GM23338 (cell line): ENCODE measurements at regions not wholly inside any gene's neighbourhood (a gene's known extent, or its start where the extent isn't known, plus 50 kb on each side); places are given as distances from the start of the nearest gene placed in this dataset.

ENCODE experiments used
- ATAC-seq: fragments of 200-7000 bp; cut with Tn5 transposase; 3 replicates; pipeline ENCODE4 v1.9.1; 2020
- DNase-seq: peaks from one replicate; pipeline ENCODE4 v3.0.0-alpha.2; 2015; ENCODE audit warnings: low spot score
- H2AFZ ChIP-seq: fragments of 200-600 bp; sonication (generic); 2 replicates; pipeline ENCODE4 v1.8.0; 2016; ENCODE audit warnings: antibody characterized with exemption, mild to moderate bottlenecking, moderate library complexity
- H3F3A ChIP-seq: fragments of 200-600 bp; sonication (generic); replicated peaks from 2 replicates; pipeline ENCODE4 v1.8.0; 2017; ENCODE audit warnings: antibody characterized with exemption, mixed run types, low read depth
- H3K27ac ChIP-seq: fragments of 200-600 bp; sonication (generic); 2 replicates; pipeline ENCODE4 v1.6.1; 2016; ENCODE audit warnings: low read depth
- H3K27me3 ChIP-seq: fragments of 200-600 bp; sonication (generic); 2 replicates; pipeline ENCODE4 v1.8.0; 2016; ENCODE audit warnings: mild to moderate bottlenecking, mixed run types, moderate library complexity; ENCODE audit not compliant: insufficient read depth
- H3K36me3 ChIP-seq: fragments of 200-600 bp; sonication (generic); 2 replicates; pipeline ENCODE4 v1.8.0; 2016; ENCODE audit warnings: mild to moderate bottlenecking; ENCODE audit not compliant: insufficient read depth
- H3K4me1 ChIP-seq: fragments of 200-600 bp; sonication (generic); 2 replicates; pipeline ENCODE4 v1.8.0; 2016; ENCODE audit warnings: mild to moderate bottlenecking, moderate library complexity; ENCODE audit not compliant: insufficient read depth
- H3K4me2 ChIP-seq: fragments of 200-600 bp; sonication (generic); 2 replicates; pipeline ENCODE4 v1.7.1; 2017; ENCODE audit warnings: mixed run types
- H3K4me3 ChIP-seq: fragments of 200-600 bp; sonication (generic); 2 replicates; pipeline ENCODE4 v1.6.1; 2016; ENCODE audit warnings: mixed run types
- H3K79me2 ChIP-seq: fragments of 200-600 bp; sonication (generic); replicated peaks from 2 replicates; pipeline ENCODE4 v1.8.0; 2017; ENCODE audit warnings: mild to moderate bottlenecking; ENCODE audit not compliant: insufficient read depth
- H3K9me2 ChIP-seq: fragments of 200-600 bp; sonication (generic); 2 replicates; pipeline ENCODE4 v1.8.0; 2017; ENCODE audit not compliant: insufficient read depth
- H4K20me1 ChIP-seq: fragments of 200-600 bp; sonication (generic); replicated peaks from 2 replicates; pipeline ENCODE4 v1.8.0; 2017; ENCODE audit warnings: mild to moderate bottlenecking; ENCODE audit not compliant: insufficient read depth
- H3K27ac Mint-ChIP-seq: 2 replicates; pipeline ENCODE4 v1.8.0; 2020; ENCODE audit warnings: inconsistent platforms, mild to moderate bottlenecking, moderate library complexity, mixed read lengths
- H3K27me3 Mint-ChIP-seq: 3 replicates; pipeline ENCODE4 v1.8.0; 2022; ENCODE audit warnings: low read depth, mild to moderate bottlenecking, moderate library complexity, mixed read lengths, inconsistent platforms; ENCODE audit not compliant: insufficient read depth, poor library complexity
- H3K36me3 Mint-ChIP-seq: 3 replicates; pipeline ENCODE4 v1.8.0; 2021; ENCODE audit warnings: low read depth, mild to moderate bottlenecking, inconsistent platforms, moderate library complexity, mixed read lengths
- H3K4me1 Mint-ChIP-seq: 3 replicates; pipeline ENCODE4 v1.8.0; 2020; ENCODE audit warnings: mild to moderate bottlenecking, inconsistent platforms, mixed read lengths
- H3K4me3 Mint-ChIP-seq: 3 replicates; pipeline ENCODE4 v1.8.0; 2021; ENCODE audit warnings: moderate library complexity, mild to moderate bottlenecking, inconsistent platforms, mixed read lengths
- H3K9me3 Mint-ChIP-seq: 3 replicates; pipeline ENCODE4 v1.8.0; 2020; ENCODE audit warnings: moderate library complexity, mild to moderate bottlenecking, inconsistent platforms, mixed read lengths
- CREB1 ChIP-seq: fragments of 250-450 bp; sonication (Bioruptor Pico); IDR thresholded peaks from 2 replicates; pipeline ENCODE4 v1.5.0; 2020; ENCODE audit warnings: low read depth, mild to moderate bottlenecking, moderate library complexity
- CTCF ChIP-seq, 2 experiments: fragments of 200-600 bp in 1 of 2; sonication (generic) in 1 of 2; conservative IDR thresholded peaks; 2 replicates each; pipeline versions ENCODE4 v1.5.1 to v1.6.1; 2016 to 2017; ENCODE audit warnings: antibody characterized with exemption in 2 of 2, low read depth in 2 of 2, mild to moderate bottlenecking in 2 of 2, moderate library complexity in 1 of 2
- ETS1 ChIP-seq: IDR thresholded peaks from 2 replicates; pipeline ENCODE4 v1.6.1; 2016; ENCODE audit warnings: antibody characterized with exemption
- EZH2 ChIP-seq: fragments of 200-600 bp; sonication (generic); IDR thresholded peaks from one replicate; pipeline ENCODE4 v1.8.0; 2017; ENCODE audit warnings: antibody characterized with exemption, mild to moderate bottlenecking, low read depth; ENCODE audit not compliant: unreplicated experiment
- EZH2phosphoT487 ChIP-seq: fragments of 200-600 bp; sonication (generic); IDR thresholded peaks from one replicate; pipeline ENCODE4 v1.8.1; 2018; ENCODE audit warnings: antibody characterized with exemption; ENCODE audit not compliant: unreplicated experiment
- JUNB ChIP-seq: IDR thresholded peaks from one replicate; pipeline ENCODE4 v1.6.1; 2016; ENCODE audit warnings: antibody characterized with exemption; ENCODE audit not compliant: unreplicated experiment
- NANOG ChIP-seq: IDR thresholded peaks from 2 replicates; pipeline ENCODE4 v1.6.1; 2016; ENCODE audit warnings: antibody characterized with exemption, borderline replicate concordance
- POLR2AphosphoS5 ChIP-seq: IDR thresholded peaks from 2 replicates; pipeline ENCODE4 v1.6.1; 2016; ENCODE audit warnings: antibody characterized with exemption, low read depth
- REST ChIP-seq: IDR thresholded peaks from one replicate; pipeline ENCODE4 v1.6.1; 2018; ENCODE audit warnings: antibody characterized with exemption; ENCODE audit not compliant: unreplicated experiment
- STAT1 ChIP-seq: IDR thresholded peaks from one replicate; pipeline ENCODE4 v1.6.1; 2016; ENCODE audit warnings: antibody characterized with exemption; ENCODE audit not compliant: unreplicated experiment
- ZNF114 ChIP-seq: fragments of 250-450 bp; sonication (Bioruptor Pico); IDR thresholded peaks from 2 replicates; pipeline ENCODE4 v1.5.0; 2020; ENCODE audit warnings: mild to moderate bottlenecking, moderate library complexity
- ZNF331 ChIP-seq: fragments of 250-450 bp; sonication (Bioruptor Pico); IDR thresholded peaks from 2 replicates; pipeline ENCODE4 v1.5.0; 2020; ENCODE audit warnings: low read depth, mild to moderate bottlenecking, moderate library complexity
- ZNF462 ChIP-seq: fragments of 250-450 bp; sonication (Bioruptor Pico); IDR thresholded peaks from 2 replicates; pipeline ENCODE4 v1.5.0; 2020; ENCODE audit warnings: mild to moderate bottlenecking, moderate library complexity

GRCh38 chr5:175328687-175329086 lies 115.3 kb downstream of the DRD1 start:
- DNase-seq: no peak
- Mint-ChIP-seq H3K4me1 (peaks cover 16% of the 10 kb centered on the region), H3K27ac (no peak overlapping the region), H3K36me3 (no peaks in the 10 kb centered on the region), H3K27me3 (peaks cover 11% of the 10 kb centered on the region), H3K9me3 (no peaks in the 10 kb centered on the region), H3K4me3 (no peak overlapping the region)
- no peak overlapping the region for H3K4me2 ChIP-seq
- H3F3A ChIP-seq: no peaks in the 10 kb centered on the region
- H3K4me3 ChIP-seq: no peak overlapping the region
- H3K27me3 ChIP-seq: no peaks in the 10 kb centered on the region
- H3K79me2 ChIP-seq: no peaks in the 10 kb centered on the region
- H4K20me1 ChIP-seq: no peaks in the 10 kb centered on the region; the same call in 1 of the 2 replicates
- no peaks in the 10 kb centered on the region for H3K36me3 ChIP-seq
- no peak for ATAC-seq
- no peak for TF ChIP-seq ETS1
- no peak for TF ChIP-seq POLR2AphosphoS5
- no peak for TF ChIP-seq ZNF114
- TF ChIP-seq ZNF462 (CRISPR knock-in tag): no peak
- no peak for TF ChIP-seq JUNB
- no peak for TF ChIP-seq REST
- no peak for TF ChIP-seq ZNF331 (CRISPR knock-in tag)
- no peak for TF ChIP-seq NANOG
- no peak for TF ChIP-seq EZH2phosphoT487
- no peak for TF ChIP-seq EZH2
- TF ChIP-seq CREB1 (CRISPR knock-in tag): no peak
- TF ChIP-seq CTCF (conservative IDR thresholded peaks at IDR 0.05; ENCODE audit: low read depth in 2 of 2): no peak
- no peak for TF ChIP-seq STAT1
- H2AFZ ChIP-seq: peak overlapping the region; percentile 47; the same call in 1 of the 2 replicates
- H3K9me2 ChIP-seq: peaks cover 3% of the 10 kb centered on the region; the same call in 1 of the 2 replicates
- H3K27ac ChIP-seq: no peak overlapping the region; the same call in 1 of the 2 replicates
- H3K4me1 ChIP-seq: no peaks in the 10 kb centered on the region
